Bronchial epithelial cell (primary cell): ENCODE measurements at regions not wholly inside any gene's neighbourhood (a gene's known extent, or its start where the extent isn't known, plus 50 kb on each side); places are given as distances from the start of the nearest gene placed in this dataset.

Experiments
- DNase-seq: peaks from one replicate; pipeline ENCODE4 v3.0.0-alpha.2; 2010; ENCODE audit warnings: low read depth
- FAIRE-seq: peaks from 2 replicates; lab custom pipeline; 2011; peaks lifted over from hg19 to GRCh38; lab: Jason Lieb, UNC
- H3K27me3 ChIP-seq: 2 replicates; pipeline ENCODE4 v1.5.1; 2011; ENCODE audit warnings: low read length; ENCODE audit not compliant: control insufficient read depth, insufficient read depth
- H3K36me3 ChIP-seq: 2 replicates; pipeline ENCODE4 v1.5.1; 2011; ENCODE audit warnings: low read length; ENCODE audit not compliant: control insufficient read depth, insufficient read depth
- H3K4me3 ChIP-seq: 2 replicates; pipeline ENCODE4 v1.5.1; 2011; ENCODE audit warnings: mild to moderate bottlenecking, low read depth, low read length, control low read depth
- TF ChIP-seq, protein P1 (sequence below): IDR thresholded peaks from 2 replicates; pipeline ENCODE4 v1.5.1; 2011; ENCODE audit warnings: mild to moderate bottlenecking, moderate library complexity, low read length, control low read depth, inconsistent platforms; ENCODE audit not compliant: insufficient read depth, severe bottlenecking

DNA sequence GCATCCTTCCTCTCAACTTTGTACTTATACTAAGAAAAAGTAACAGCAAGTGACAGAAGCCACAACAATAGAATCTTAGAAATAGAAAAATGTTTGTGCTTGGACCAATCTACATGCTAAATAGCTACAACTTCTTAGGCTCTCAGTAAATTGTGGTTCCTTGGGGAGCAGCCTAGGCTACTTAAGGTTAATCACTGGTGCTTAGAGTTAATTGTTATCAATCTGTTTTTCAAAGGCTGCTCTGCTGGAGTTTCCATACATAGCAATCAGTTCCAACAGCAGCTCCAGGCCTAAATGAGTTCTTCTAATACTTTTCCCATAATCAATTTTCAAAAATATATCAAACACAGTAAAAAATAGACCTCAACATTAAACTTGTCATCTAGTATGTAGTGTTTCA, 571.4 kb downstream of the EPHA7 start:
- DNase-seq (no peak), FAIRE-seq (no peak)
- H3K27me3 ChIP-seq, result no peaks in the 10 kb centered on the region
- H3K4me3 ChIP-seq, result no peak overlapping the region
- TF ChIP-seq, protein P1, sequence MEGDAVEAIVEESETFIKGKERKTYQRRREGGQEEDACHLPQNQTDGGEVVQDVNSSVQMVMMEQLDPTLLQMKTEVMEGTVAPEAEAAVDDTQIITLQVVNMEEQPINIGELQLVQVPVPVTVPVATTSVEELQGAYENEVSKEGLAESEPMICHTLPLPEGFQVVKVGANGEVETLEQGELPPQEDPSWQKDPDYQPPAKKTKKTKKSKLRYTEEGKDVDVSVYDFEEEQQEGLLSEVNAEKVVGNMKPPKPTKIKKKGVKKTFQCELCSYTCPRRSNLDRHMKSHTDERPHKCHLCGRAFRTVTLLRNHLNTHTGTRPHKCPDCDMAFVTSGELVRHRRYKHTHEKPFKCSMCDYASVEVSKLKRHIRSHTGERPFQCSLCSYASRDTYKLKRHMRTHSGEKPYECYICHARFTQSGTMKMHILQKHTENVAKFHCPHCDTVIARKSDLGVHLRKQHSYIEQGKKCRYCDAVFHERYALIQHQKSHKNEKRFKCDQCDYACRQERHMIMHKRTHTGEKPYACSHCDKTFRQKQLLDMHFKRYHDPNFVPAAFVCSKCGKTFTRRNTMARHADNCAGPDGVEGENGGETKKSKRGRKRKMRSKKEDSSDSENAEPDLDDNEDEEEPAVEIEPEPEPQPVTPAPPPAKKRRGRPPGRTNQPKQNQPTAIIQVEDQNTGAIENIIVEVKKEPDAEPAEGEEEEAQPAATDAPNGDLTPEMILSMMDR, result no peak
- no peaks in the 10 kb centered on the region for H3K36me3 ChIP-seq

DNA sequence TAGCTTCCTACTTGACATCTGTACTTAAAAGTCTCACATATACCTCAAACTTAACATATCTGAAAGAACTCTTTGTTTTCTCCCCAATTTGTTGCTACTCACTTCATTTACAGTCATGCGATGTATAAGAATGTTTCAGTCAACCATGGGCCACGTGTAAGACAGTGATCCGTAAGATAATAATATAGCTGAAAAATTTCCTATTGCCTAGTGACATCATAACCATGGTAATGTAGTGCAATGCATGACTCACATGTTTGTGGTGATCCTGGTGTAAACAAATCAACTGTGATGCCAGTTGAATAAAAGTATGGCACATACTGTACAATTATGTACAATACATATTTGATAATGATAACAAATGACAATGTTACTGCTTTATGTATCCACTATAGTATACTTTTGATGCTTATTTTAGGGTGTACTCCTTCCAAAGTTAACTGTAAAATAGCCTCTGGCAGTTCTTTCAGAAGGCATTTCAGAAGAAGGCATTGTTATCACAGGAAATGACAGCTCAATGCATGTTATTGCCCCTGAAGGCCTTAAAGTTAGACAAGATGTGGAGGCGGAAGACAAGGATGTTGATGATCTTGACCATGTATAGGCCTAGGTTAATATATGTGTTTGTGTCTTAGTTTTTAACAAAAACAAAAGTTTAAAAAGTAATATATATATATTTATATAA, 579.0 kb downstream of the EPHA7 start:
- FAIRE-seq, result no peak
- Histone ChIP-seq H3K36me3 (no peaks in the 10 kb centered on the region), H3K4me3 (no peak overlapping the region), H3K27me3 (no peaks in the 10 kb centered on the region)
- TF ChIP-seq, protein P1, result no peak
- DNase-seq, result peak; percentile 13

DNA sequence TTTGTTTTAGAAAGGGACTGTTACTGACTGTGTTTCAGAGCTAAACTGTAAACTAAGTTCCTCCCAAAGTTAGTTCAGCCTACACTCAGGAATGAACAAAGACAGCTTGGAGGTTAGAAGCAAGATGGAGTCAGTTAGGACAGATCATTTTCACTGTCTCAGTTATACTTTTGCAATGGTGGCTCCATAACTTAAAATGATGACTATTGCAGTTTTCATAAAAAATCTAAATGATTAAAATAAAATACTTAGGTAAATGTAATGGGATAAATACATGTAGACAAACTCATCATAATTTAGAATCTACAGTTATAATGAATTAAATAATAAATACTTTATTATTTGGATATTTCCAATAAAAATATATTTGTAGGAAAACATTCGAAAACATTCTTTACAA, 590.6 kb downstream of the EPHA7 start:
- DNase-seq (no peak), FAIRE-seq (no peak)
- Histone ChIP-seq H3K4me3 (no peak overlapping the region), H3K36me3 (no peaks in the 10 kb centered on the region), H3K27me3 (no peaks in the 10 kb centered on the region)
- TF ChIP-seq, protein P1, result no peak

DNA sequence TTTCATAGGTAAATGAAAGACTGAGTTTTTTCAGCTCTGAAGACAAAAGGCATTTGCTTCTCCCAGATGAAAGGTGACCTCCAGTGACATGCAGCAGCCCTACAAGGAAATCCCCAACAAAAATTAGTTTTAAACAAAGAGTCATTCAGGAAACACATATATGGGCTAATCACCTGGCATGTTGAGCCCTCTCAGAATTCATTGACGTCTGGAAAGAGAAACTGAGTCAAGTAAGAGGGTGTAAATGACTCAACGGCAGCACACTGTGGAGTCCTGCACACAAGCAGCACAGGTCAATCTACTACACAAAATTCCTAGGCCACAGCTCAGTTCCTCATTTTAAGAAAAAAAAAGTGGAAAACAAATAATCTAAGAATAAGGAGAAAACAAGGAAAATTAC, 592.3 kb downstream of the EPHA7 start:
- no peak for FAIRE-seq
- no peaks in the 10 kb centered on the region for H3K27me3 ChIP-seq
- H3K4me3 ChIP-seq, result no peak overlapping the region
- no peaks in the 10 kb centered on the region for H3K36me3 ChIP-seq
- TF ChIP-seq, protein P1, result no peak
- DNase-seq, result no peak

DNA sequence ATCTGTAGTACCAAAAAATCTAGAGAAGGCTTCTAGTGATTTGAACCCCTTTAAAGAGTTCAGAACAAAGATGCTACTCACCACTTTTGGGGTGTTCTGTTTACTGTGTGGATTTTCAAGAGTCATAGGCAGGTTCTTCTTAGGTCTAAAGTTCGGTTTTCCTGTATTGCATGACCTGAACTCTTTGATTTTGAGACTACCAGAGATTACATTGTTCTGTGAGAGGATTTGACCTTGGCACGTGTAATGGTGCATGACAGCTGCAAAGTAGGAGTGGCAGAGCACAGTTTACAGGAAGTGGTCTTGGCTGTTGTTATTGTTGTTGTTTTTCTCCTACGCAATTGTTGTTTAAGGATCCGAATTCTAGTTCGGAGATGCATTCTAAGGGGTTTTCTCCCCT, 592.7 kb downstream of the EPHA7 start:
- TF ChIP-seq, protein P1, result no peak
- Histone ChIP-seq H3K36me3 (no peaks in the 10 kb centered on the region), H3K4me3 (no peak overlapping the region), H3K27me3 (no peaks in the 10 kb centered on the region)
- no peak for DNase-seq
- no peak for FAIRE-seq

DNA sequence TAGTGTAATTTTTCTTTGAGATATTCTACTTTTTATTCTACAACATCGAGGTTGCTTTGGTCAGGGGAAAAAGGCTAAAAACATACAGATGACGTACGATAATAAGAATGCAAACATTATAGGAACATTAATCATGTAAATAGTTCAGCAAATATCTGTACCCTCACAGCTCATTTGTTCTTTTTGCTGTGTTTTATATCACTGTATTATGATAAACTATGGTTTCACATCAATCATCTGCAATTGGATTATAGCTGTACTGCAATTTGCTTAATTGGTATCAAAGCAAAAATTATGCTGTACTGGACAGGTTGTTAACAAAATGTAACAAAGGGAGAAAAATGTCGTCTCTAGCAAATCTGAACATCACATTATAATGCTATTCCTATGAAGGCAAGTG, 597.1 kb downstream of the EPHA7 start:
- TF ChIP-seq, protein P1, result no peak
- no peaks in the 10 kb centered on the region for H3K27me3 ChIP-seq
- FAIRE-seq (no peak), DNase-seq (no peak)
- H3K4me3 ChIP-seq, result no peak overlapping the region
- no peaks in the 10 kb centered on the region for H3K36me3 ChIP-seq
